ENCODE measurements at regions not wholly inside any gene's neighbourhood (a gene's known extent, or its start where the extent isn't known, plus 50 kb on each side); places are given as distances from the start of the nearest gene placed in this dataset.

DNA sequence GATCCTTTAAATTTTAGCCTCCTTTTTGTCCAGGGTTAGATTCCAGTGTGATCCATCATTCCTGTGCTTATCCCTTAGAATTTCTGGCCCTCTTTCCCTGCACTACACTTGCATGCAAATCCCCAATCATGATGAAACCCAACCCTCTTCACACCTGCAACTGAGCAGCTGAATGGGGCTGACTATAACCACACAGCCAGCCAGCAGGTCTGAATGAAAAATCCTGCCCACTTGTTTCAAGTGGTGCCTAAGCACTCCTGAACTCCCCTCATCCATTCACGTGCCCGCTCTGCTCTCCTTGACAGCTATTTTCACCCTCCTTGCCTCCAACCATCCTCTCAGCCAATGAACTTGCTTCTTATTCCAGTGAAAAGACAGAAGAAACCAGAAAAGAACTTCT lies 80.5 kb upstream of the AFF3 start:
- CTCF ChIA-PET = no interaction called here
- H3K36me3 ChIP-seq (ENCODE audit: control insufficient read depth, insufficient read depth, low read length) = no peaks in the 10 kb centered on the region
- H3K4me3 ChIP-seq (ENCODE audit: low read depth in 2 of 2, low read length in 2 of 2) = no peak overlapping the region
- POLR2A ChIA-PET = no interaction called here
- ATAC-seq = no peak
- intact Hi-C loops (cut with micrococcal nuclease; ENCODE audit: unreplicated experiment) (no loop called here), in situ Hi-C loops (cut with HindIII; ENCODE audit: low pct_unique_long_range_greater_than_20kb, low sequenced_read_pairs) (no loop called here)
- TF ChIP-seq, protein P1, sequence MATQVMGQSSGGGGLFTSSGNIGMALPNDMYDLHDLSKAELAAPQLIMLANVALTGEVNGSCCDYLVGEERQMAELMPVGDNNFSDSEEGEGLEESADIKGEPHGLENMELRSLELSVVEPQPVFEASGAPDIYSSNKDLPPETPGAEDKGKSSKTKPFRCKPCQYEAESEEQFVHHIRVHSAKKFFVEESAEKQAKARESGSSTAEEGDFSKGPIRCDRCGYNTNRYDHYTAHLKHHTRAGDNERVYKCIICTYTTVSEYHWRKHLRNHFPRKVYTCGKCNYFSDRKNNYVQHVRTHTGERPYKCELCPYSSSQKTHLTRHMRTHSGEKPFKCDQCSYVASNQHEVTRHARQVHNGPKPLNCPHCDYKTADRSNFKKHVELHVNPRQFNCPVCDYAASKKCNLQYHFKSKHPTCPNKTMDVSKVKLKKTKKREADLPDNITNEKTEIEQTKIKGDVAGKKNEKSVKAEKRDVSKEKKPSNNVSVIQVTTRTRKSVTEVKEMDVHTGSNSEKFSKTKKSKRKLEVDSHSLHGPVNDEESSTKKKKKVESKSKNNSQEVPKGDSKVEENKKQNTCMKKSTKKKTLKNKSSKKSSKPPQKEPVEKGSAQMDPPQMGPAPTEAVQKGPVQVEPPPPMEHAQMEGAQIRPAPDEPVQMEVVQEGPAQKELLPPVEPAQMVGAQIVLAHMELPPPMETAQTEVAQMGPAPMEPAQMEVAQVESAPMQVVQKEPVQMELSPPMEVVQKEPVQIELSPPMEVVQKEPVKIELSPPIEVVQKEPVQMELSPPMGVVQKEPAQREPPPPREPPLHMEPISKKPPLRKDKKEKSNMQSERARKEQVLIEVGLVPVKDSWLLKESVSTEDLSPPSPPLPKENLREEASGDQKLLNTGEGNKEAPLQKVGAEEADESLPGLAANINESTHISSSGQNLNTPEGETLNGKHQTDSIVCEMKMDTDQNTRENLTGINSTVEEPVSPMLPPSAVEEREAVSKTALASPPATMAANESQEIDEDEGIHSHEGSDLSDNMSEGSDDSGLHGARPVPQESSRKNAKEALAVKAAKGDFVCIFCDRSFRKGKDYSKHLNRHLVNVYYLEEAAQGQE (IDR thresholded peaks at IDR 0.05; ENCODE audit: insufficient read depth in 1 of 2, low read depth in 2 of 2, low read length in 1 of 2) = no peak
- no peak for TF ChIP-seq TCF7L2 (IDR thresholded peaks at IDR 0.05; ENCODE audit: low read depth, low read length)
- TF ChIP-seq POLR2AphosphoS5 (IDR thresholded peaks at IDR 0.05; ENCODE audit: low read depth, low read length) = no peak
- TF ChIP-seq, protein P2, sequence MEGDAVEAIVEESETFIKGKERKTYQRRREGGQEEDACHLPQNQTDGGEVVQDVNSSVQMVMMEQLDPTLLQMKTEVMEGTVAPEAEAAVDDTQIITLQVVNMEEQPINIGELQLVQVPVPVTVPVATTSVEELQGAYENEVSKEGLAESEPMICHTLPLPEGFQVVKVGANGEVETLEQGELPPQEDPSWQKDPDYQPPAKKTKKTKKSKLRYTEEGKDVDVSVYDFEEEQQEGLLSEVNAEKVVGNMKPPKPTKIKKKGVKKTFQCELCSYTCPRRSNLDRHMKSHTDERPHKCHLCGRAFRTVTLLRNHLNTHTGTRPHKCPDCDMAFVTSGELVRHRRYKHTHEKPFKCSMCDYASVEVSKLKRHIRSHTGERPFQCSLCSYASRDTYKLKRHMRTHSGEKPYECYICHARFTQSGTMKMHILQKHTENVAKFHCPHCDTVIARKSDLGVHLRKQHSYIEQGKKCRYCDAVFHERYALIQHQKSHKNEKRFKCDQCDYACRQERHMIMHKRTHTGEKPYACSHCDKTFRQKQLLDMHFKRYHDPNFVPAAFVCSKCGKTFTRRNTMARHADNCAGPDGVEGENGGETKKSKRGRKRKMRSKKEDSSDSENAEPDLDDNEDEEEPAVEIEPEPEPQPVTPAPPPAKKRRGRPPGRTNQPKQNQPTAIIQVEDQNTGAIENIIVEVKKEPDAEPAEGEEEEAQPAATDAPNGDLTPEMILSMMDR (IDR thresholded peaks at IDR 0.05) = no peak
- no peak for TF ChIP-seq SIN3A (IDR thresholded peaks at IDR 0.05; ENCODE audit: borderline replicate concordance, insufficient read depth, low read depth, low read length)
- H3K9me3 ChIP-seq (ENCODE audit: control insufficient read depth, insufficient read depth, low read depth, low read length) = no peaks in the 10 kb centered on the region
- H3K27me3 ChIP-seq (ENCODE audit: control insufficient read depth, insufficient read depth, low read length) = peaks cover 29% of the 10 kb centered on the region
- no peak overlapping the region for H3K27ac ChIP-seq (ENCODE audit: low read length)
- H3K4me1 ChIP-seq (ENCODE audit: control insufficient read depth, insufficient read depth, low read length) = no peaks in the 10 kb centered on the region
- no TSS peak for BruUV-seq (replicated peaks)
- no peak for DNase-seq (ENCODE audit: low read depth, low spot score)

DNA sequence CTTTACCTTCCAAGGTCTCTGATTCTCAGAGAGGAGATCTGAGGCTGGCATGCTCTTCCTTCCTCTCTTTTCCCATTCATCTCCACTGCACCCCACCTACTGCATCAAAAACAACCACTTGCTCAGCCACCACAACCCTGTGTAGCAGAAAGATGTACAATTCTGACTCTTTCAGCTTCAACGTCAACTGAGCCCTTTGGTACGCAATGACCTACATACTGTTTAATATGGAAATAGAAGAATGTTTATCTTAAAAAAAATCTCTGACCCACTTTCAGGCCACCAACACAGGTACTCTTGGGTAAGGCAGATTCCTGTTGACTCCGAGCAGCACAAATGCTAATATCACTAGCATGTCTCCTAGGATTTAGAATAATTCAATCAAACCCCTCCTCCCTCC lies 76.2 kb upstream of the AFF3 start:
- POLR2A ChIA-PET = no interaction called here
- Histone ChIP-seq H3K9me3 (ENCODE audit: control insufficient read depth, insufficient read depth, low read depth, low read length) (no peaks in the 10 kb centered on the region), H3K4me1 (ENCODE audit: control insufficient read depth, insufficient read depth, low read length) (no peaks in the 10 kb centered on the region), H3K27ac (ENCODE audit: low read length) (no peak overlapping the region), H3K27me3 (ENCODE audit: control insufficient read depth, insufficient read depth, low read length) (peaks cover 7% of the 10 kb centered on the region; the same call in 1 of the 2 replicates), H3K36me3 (ENCODE audit: control insufficient read depth, insufficient read depth, low read length) (no peaks in the 10 kb centered on the region), H3K4me3 (ENCODE audit: low read depth in 2 of 2, low read length in 2 of 2) (no peak overlapping the region)
- ATAC-seq = no peak
- no peak for TF ChIP-seq SIN3A (IDR thresholded peaks at IDR 0.05; ENCODE audit: borderline replicate concordance, insufficient read depth, low read depth, low read length)
- no peak for TF ChIP-seq TCF7L2 (IDR thresholded peaks at IDR 0.05; ENCODE audit: low read depth, low read length)
- no TSS peak for BruUV-seq (replicated peaks)
- CTCF ChIA-PET = no interaction called here
- in situ Hi-C loops (cut with HindIII; ENCODE audit: low pct_unique_long_range_greater_than_20kb, low sequenced_read_pairs) (no loop called here), intact Hi-C loops (cut with micrococcal nuclease; ENCODE audit: unreplicated experiment) (no loop called here)
- DNase-seq (ENCODE audit: low read depth, low spot score) = no peak

DNA sequence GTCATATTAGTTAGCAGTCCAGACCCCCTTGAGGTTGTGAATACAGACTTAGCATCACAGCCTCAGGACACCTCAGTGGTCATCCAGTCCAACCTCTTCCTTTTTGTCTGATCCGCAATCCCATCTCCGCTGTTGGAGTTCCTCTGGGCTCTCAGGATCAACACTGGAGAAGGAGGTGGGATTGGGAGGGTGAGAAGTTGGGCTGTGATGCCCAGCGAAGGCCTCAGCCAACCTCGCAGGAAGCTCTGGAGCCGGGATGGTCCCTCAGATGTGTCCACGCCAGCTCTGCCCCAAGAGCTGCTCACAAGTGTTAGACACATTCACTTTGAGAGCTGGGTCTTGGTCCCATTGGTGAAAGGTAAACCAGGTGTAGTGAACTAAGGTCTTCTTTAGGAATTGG lies 74.9 kb upstream of the AFF3 start:
- no peak overlapping the region for H3K27ac ChIP-seq (ENCODE audit: low read length)
- in situ Hi-C loops (cut with HindIII; ENCODE audit: low pct_unique_long_range_greater_than_20kb, low sequenced_read_pairs) (no loop called here), intact Hi-C loops (cut with micrococcal nuclease; ENCODE audit: unreplicated experiment) (no loop called here)
- H3K4me3 ChIP-seq (ENCODE audit: low read depth in 2 of 2, low read length in 2 of 2) = no peak overlapping the region
- H3K27me3 ChIP-seq (ENCODE audit: control insufficient read depth, insufficient read depth, low read length) = 0 out of 2 replicates have a peak, but pooled peaks cover 4% of the 10 kb centered on the region
- TF ChIP-seq, protein P1 (IDR thresholded peaks at IDR 0.05; ENCODE audit: insufficient read depth in 1 of 2, low read depth in 2 of 2, low read length in 1 of 2) = no peak
- TF ChIP-seq, protein P2 (IDR thresholded peaks at IDR 0.05) = no peak
- TF ChIP-seq POLR2AphosphoS5 (IDR thresholded peaks at IDR 0.05; ENCODE audit: low read depth, low read length) (no peak), TCF7L2 (IDR thresholded peaks at IDR 0.05; ENCODE audit: low read depth, low read length) (no peak), SIN3A (IDR thresholded peaks at IDR 0.05; ENCODE audit: borderline replicate concordance, insufficient read depth, low read depth, low read length) (no peak)
- CTCF ChIA-PET = no interaction called here
- ATAC-seq (no peak), DNase-seq (ENCODE audit: low read depth, low spot score) (no peak)
- no peaks in the 10 kb centered on the region for H3K9me3 ChIP-seq (ENCODE audit: control insufficient read depth, insufficient read depth, low read depth, low read length)
- no peaks in the 10 kb centered on the region for H3K36me3 ChIP-seq (ENCODE audit: control insufficient read depth, insufficient read depth, low read length)
- no peaks in the 10 kb centered on the region for H3K4me1 ChIP-seq (ENCODE audit: control insufficient read depth, insufficient read depth, low read length)
- POLR2A ChIA-PET = no interaction called here
- no TSS peak for BruUV-seq (replicated peaks)

All from Panc1 (cell line).